ENCODE measurements at regions not wholly inside any gene's neighbourhood (a gene's known extent, or its start where the extent isn't known, plus 50 kb on each side); places are given as distances from the start of the nearest gene placed in this dataset.

DNA sequence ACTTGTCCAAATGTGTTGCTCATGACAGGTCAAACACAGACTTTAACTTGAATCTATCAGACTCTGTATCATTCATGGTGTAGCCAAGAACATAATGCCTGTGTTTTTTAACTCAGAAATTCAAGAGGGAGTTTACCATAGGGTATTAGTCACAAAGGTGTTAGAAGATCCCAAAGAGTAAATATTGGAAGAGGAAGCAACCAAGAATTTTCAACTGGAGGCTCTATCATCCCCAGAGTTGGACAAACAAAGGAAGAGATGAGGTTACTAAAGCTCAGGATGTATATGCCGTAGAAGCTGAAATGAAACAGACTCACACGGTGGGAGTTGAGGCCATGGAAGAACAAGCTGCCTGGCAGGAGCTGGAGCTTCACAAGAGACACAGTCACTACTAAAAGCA, 116.2 kb upstream of the COL8A1 start:
- Mint-ChIP-seq H3K27me3 (ENCODE audit: low read depth, unreplicated experiment) (no peaks in the 10 kb centered on the region), H3K36me3 (ENCODE audit: low read depth, unreplicated experiment) (no peaks in the 10 kb centered on the region), H3K4me1 (ENCODE audit: low read depth, unreplicated experiment) (peaks cover 17% of the 10 kb centered on the region), H3K4me3 (ENCODE audit: unreplicated experiment) (no peak overlapping the region), H3K27ac (ENCODE audit: unreplicated experiment) (no peak overlapping the region), H3K9me3 (ENCODE audit: unreplicated experiment) (peaks cover 3% of the 10 kb centered on the region)
- no peaks in the 10 kb centered on the region for H4K20me1 ChIP-seq (ENCODE audit: insufficient read depth, low read length)
- no peaks in the 10 kb centered on the region for H3K27me3 ChIP-seq (ENCODE audit: insufficient read depth, low read length)
- DNase-seq (ENCODE audit: low read depth) = no peak
- TF ChIP-seq CTCF (IDR thresholded peaks at IDR 0.05; ENCODE audit: insufficient read depth, low read depth, low read length) = no peak
- TF ChIP-seq EZH2 (IDR thresholded peaks at IDR 0.05; ENCODE audit: insufficient read depth, low read length) = no peak
- H2AFZ ChIP-seq (ENCODE audit: low read depth, low read length) = no peak overlapping the region
- no peak overlapping the region for H3K4me2 ChIP-seq (ENCODE audit: low read length)
- H3K36me3 ChIP-seq (ENCODE audit: insufficient read depth, low read length) = no peaks in the 10 kb centered on the region
- no peaks in the 10 kb centered on the region for H3K79me2 ChIP-seq (ENCODE audit: insufficient read depth, low read length)
- H3K9me3 ChIP-seq (ENCODE audit: insufficient read depth, low read depth, low read length) = no peaks in the 10 kb centered on the region
- no peak overlapping the region for H3K9ac ChIP-seq (ENCODE audit: low read length)
- H3K27ac ChIP-seq (ENCODE audit: low read depth, low read length) = no peak overlapping the region
- no peak for FAIRE-seq
- H3K4me3 ChIP-seq (ENCODE audit: insufficient read depth, low read depth, low read length) = no peak overlapping the region
- peaks cover 2% of the 10 kb centered on the region for H3K4me1 ChIP-seq (ENCODE audit: insufficient read depth, low read length)

- Histone ChIP-seq H2AFZ (ENCODE audit: low read depth, low read length) (no peak overlapping the region), H4K20me1 (ENCODE audit: insufficient read depth, low read length) (no peaks in the 10 kb centered on the region), H3K36me3 (ENCODE audit: insufficient read depth, low read length) (no peaks in the 10 kb centered on the region), H3K27ac (ENCODE audit: low read depth, low read length) (no peak overlapping the region), H3K4me3 (ENCODE audit: insufficient read depth, low read depth, low read length) (no peak overlapping the region), H3K4me1 (ENCODE audit: insufficient read depth, low read length) (no peaks in the 10 kb centered on the region), H3K4me2 (ENCODE audit: low read length) (no peak overlapping the region), H3K9ac (ENCODE audit: low read length) (no peak overlapping the region), H3K27me3 (ENCODE audit: insufficient read depth, low read length) (no peaks in the 10 kb centered on the region), H3K79me2 (ENCODE audit: insufficient read depth, low read length) (no peaks in the 10 kb centered on the region), H3K9me3 (ENCODE audit: insufficient read depth, low read depth, low read length) (no peaks in the 10 kb centered on the region)
- no peak for FAIRE-seq
- peaks cover 3% of the 10 kb centered on the region for H3K9me3 Mint-ChIP-seq (ENCODE audit: unreplicated experiment)
- peaks cover 11% of the 10 kb centered on the region for H3K4me1 Mint-ChIP-seq (ENCODE audit: low read depth, unreplicated experiment)
- H3K36me3 Mint-ChIP-seq (ENCODE audit: low read depth, unreplicated experiment) = no peaks in the 10 kb centered on the region
- H3K27me3 Mint-ChIP-seq (ENCODE audit: low read depth, unreplicated experiment) = no peaks in the 10 kb centered on the region
- H3K27ac Mint-ChIP-seq (ENCODE audit: unreplicated experiment) = no peak overlapping the region
- no peak for DNase-seq (ENCODE audit: low read depth)
- no peak overlapping the region for H3K4me3 Mint-ChIP-seq (ENCODE audit: unreplicated experiment)
- TF ChIP-seq CTCF (IDR thresholded peaks at IDR 0.05; ENCODE audit: insufficient read depth, low read depth, low read length) (no peak), EZH2 (IDR thresholded peaks at IDR 0.05; ENCODE audit: insufficient read depth, low read length) (no peak)
Observed at GRCh38 chr3:99521551-99521950, 116.8 kb upstream of the COL8A1 start.

DNA sequence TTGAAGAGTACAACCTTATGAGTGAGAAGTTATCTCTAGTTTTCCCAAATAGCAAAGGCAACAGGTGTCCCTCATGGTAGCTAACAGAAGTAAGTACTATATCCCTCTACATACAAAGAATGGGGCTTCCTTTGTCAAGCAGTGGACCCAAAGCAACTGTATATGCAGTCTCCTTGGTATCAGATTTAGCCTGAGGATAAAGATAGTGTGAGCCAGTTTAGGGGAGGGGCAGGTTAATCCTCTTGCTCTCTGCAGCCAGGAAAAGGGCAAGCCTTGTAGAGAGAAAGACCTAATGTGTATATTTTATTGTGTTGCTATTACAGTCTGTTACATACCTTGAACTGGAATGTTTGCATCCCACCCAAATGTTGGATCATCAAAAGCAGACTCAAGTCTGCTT, 117.9 kb upstream of the COL8A1 start:
- DNase-seq (ENCODE audit: low read depth) = no peak
- Mint-ChIP-seq H3K4me1 (ENCODE audit: low read depth, unreplicated experiment) (peaks cover 9% of the 10 kb centered on the region), H3K9me3 (ENCODE audit: unreplicated experiment) (peaks cover 3% of the 10 kb centered on the region), H3K27ac (ENCODE audit: unreplicated experiment) (no peak overlapping the region), H3K36me3 (ENCODE audit: low read depth, unreplicated experiment) (no peaks in the 10 kb centered on the region), H3K4me3 (ENCODE audit: unreplicated experiment) (no peak overlapping the region), H3K27me3 (ENCODE audit: low read depth, unreplicated experiment) (no peaks in the 10 kb centered on the region)
- no peak for TF ChIP-seq CTCF (IDR thresholded peaks at IDR 0.05; ENCODE audit: insufficient read depth, low read depth, low read length)
- no peak for TF ChIP-seq EZH2 (IDR thresholded peaks at IDR 0.05; ENCODE audit: insufficient read depth, low read length)
- Histone ChIP-seq H3K79me2 (ENCODE audit: insufficient read depth, low read length) (no peaks in the 10 kb centered on the region), H3K27ac (ENCODE audit: low read depth, low read length) (no peak overlapping the region), H3K9me3 (ENCODE audit: insufficient read depth, low read depth, low read length) (no peaks in the 10 kb centered on the region), H2AFZ (ENCODE audit: low read depth, low read length) (no peak overlapping the region), H3K4me3 (ENCODE audit: insufficient read depth, low read depth, low read length) (no peak overlapping the region), H3K4me2 (ENCODE audit: low read length) (no peak overlapping the region), H3K4me1 (ENCODE audit: insufficient read depth, low read length) (no peaks in the 10 kb centered on the region), H3K9ac (ENCODE audit: low read length) (no peak overlapping the region), H4K20me1 (ENCODE audit: insufficient read depth, low read length) (no peaks in the 10 kb centered on the region), H3K27me3 (ENCODE audit: insufficient read depth, low read length) (no peaks in the 10 kb centered on the region), H3K36me3 (ENCODE audit: insufficient read depth, low read length) (no peaks in the 10 kb centered on the region)
- FAIRE-seq = no peak
